ENCODE measurements at regions not wholly inside any gene's neighbourhood (a gene's known extent, or its start where the extent isn't known, plus 50 kb on each side); places are given as distances from the start of the nearest gene placed in this dataset.

GRCh38 chr2:3071685-3072263 lies 305.8 kb downstream of the EIPR1 start:
- Histone ChIP-seq H2AFZ (ENCODE audit: low read length) (no peak overlapping the region), H3K4me1 (ENCODE audit: insufficient read depth, low read length, poor library complexity, severe bottlenecking) (no peaks in the 10 kb centered on the region), H3K79me2 (ENCODE audit: insufficient read depth, low read depth, low read length) (no peaks in the 10 kb centered on the region), H3K9me3 (ENCODE audit: low read length) (no peaks in the 10 kb centered on the region), H3K4me3 (ENCODE audit: low read depth, low read length, poor library complexity, severe bottlenecking) (no peak overlapping the region), H4K20me1 (ENCODE audit: insufficient read depth, low read length) (no peaks in the 10 kb centered on the region), H3K36me3 (ENCODE audit: insufficient read depth, low read length) (no peaks in the 10 kb centered on the region), H3K9me2 (ENCODE audit: insufficient read depth, low read length) (no peaks in the 10 kb centered on the region), H3K27ac (ENCODE audit: low read depth, low read length, poor library complexity, severe bottlenecking) (no peak overlapping the region), H3K4me2 (ENCODE audit: low read length) (no peak overlapping the region)
- TF ChIP-seq, protein P1, sequence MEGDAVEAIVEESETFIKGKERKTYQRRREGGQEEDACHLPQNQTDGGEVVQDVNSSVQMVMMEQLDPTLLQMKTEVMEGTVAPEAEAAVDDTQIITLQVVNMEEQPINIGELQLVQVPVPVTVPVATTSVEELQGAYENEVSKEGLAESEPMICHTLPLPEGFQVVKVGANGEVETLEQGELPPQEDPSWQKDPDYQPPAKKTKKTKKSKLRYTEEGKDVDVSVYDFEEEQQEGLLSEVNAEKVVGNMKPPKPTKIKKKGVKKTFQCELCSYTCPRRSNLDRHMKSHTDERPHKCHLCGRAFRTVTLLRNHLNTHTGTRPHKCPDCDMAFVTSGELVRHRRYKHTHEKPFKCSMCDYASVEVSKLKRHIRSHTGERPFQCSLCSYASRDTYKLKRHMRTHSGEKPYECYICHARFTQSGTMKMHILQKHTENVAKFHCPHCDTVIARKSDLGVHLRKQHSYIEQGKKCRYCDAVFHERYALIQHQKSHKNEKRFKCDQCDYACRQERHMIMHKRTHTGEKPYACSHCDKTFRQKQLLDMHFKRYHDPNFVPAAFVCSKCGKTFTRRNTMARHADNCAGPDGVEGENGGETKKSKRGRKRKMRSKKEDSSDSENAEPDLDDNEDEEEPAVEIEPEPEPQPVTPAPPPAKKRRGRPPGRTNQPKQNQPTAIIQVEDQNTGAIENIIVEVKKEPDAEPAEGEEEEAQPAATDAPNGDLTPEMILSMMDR (conservative IDR thresholded peaks at IDR 0.05; ENCODE audit: low read length): no peak
- ChIA-PET CTCF (ENCODE audit: unreplicated experiment) (no interaction called here), POLR2A (interaction anchor here (0.7 to 1.1 kb wide), 2 partner anchors 9 to 279 kb away, joined by 3 read pairs; no protein-coding TSS in a partner anchor)
- intact Hi-C loops (cut with micrococcal nuclease; ENCODE audit: unreplicated experiment): no loop called here
- DNase-seq (ENCODE audit: low spot score): no peak
- no TSS peak for BruUV-seq (replicated peaks)

DNA sequence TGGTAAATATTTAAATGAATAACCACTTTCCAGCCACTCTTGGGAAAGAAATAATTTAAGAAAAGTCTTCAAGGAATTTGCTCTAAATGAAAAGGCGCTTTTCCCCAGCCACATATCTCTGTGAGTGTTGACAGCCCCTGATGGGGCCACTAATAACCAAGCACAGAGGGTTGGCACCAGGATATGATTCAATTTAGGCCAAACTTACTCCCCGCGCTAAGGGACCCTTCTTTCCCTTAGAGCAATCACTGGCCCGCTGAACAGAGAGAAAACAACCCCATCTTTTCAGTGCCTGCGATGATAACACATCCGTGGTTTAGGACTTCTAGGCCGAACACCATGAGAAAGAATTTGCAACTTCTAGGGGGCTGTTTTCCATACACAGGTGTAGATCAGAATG lies 310.8 kb downstream of the EIPR1 start:
- no peak for DNase-seq (ENCODE audit: low spot score)
- H3K79me2 ChIP-seq (ENCODE audit: insufficient read depth, low read depth, low read length): no peaks in the 10 kb centered on the region
- no peaks in the 10 kb centered on the region for H3K4me1 ChIP-seq (ENCODE audit: insufficient read depth, low read length, poor library complexity, severe bottlenecking)
- ChIA-PET CTCF (ENCODE audit: unreplicated experiment) (no interaction called here), POLR2A (no interaction called here)
- no peak overlapping the region for H3K27ac ChIP-seq (ENCODE audit: low read depth, low read length, poor library complexity, severe bottlenecking)
- H3K36me3 ChIP-seq (ENCODE audit: insufficient read depth, low read length): no peaks in the 10 kb centered on the region
- H3K4me2 ChIP-seq (ENCODE audit: low read length): no peak overlapping the region
- no peaks in the 10 kb centered on the region for H3K9me3 ChIP-seq (ENCODE audit: low read length)
- BruUV-seq (replicated peaks): no TSS peak
- no peaks in the 10 kb centered on the region for H4K20me1 ChIP-seq (ENCODE audit: insufficient read depth, low read length)
- intact Hi-C loops (cut with micrococcal nuclease; ENCODE audit: unreplicated experiment): no loop called here
- TF ChIP-seq, protein P1 (conservative IDR thresholded peaks at IDR 0.05; ENCODE audit: low read length): no peak
- TF ChIP-seq EZH2phosphoT487 (IDR thresholded peaks at IDR 0.05; ENCODE audit: borderline replicate concordance, low read depth, low read length): no peak
- H3K4me3 ChIP-seq (ENCODE audit: low read depth, low read length, poor library complexity, severe bottlenecking): no peak overlapping the region
- H3K9me2 ChIP-seq (ENCODE audit: insufficient read depth, low read length): no peaks in the 10 kb centered on the region
- no peak overlapping the region for H2AFZ ChIP-seq (ENCODE audit: low read length)

DNA sequence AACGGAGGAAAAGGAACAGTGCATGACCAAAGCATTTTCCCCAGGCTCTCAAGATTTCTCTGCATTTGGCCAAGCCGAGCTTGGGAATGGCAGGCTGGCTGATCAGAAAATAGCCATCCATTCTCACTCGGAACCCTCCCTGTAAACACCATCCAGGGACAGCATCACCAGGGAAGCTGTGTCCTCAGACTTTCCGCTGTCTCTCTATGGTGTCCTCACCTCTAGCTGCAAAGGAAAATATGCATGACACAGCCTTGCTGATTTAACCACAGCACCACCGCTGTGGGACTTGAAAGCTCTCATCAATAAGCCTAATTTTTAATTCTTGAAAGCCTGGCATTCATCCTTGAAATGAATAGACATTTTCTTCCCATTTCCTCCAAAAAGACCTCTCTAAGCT lies 311.7 kb downstream of the EIPR1 start:
- no peaks in the 10 kb centered on the region for H3K9me3 ChIP-seq (ENCODE audit: low read length)
- H2AFZ ChIP-seq (ENCODE audit: low read length): no peak overlapping the region
- no TSS peak for BruUV-seq (replicated peaks)
- H3K4me1 ChIP-seq (ENCODE audit: insufficient read depth, low read length, poor library complexity, severe bottlenecking): no peaks in the 10 kb centered on the region
- no peak for DNase-seq (ENCODE audit: low spot score)
- TF ChIP-seq EZH2phosphoT487 (IDR thresholded peaks at IDR 0.05; ENCODE audit: borderline replicate concordance, low read depth, low read length): no peak
- TF ChIP-seq, protein P1 (conservative IDR thresholded peaks at IDR 0.05; ENCODE audit: low read length): no peak
- no peak overlapping the region for H3K27ac ChIP-seq (ENCODE audit: low read depth, low read length, poor library complexity, severe bottlenecking)
- H4K20me1 ChIP-seq (ENCODE audit: insufficient read depth, low read length): no peaks in the 10 kb centered on the region
- H3K79me2 ChIP-seq (ENCODE audit: insufficient read depth, low read depth, low read length): no peaks in the 10 kb centered on the region
- H3K4me3 ChIP-seq (ENCODE audit: low read depth, low read length, poor library complexity, severe bottlenecking): no peak overlapping the region
- intact Hi-C loops (cut with micrococcal nuclease; ENCODE audit: unreplicated experiment): no loop called here
- CTCF ChIA-PET (ENCODE audit: unreplicated experiment): no interaction called here
- POLR2A ChIA-PET: no interaction called here
- H3K36me3 ChIP-seq (ENCODE audit: insufficient read depth, low read length): no peaks in the 10 kb centered on the region
- no peak overlapping the region for H3K4me2 ChIP-seq (ENCODE audit: low read length)
- H3K9me2 ChIP-seq (ENCODE audit: insufficient read depth, low read length): no peaks in the 10 kb centered on the region
